Transverse colon (tissue), 4 donors: ENCODE measurements at regions not wholly inside any gene's neighbourhood (a gene's known extent, or its start where the extent isn't known, plus 50 kb on each side); places are given as distances from the start of the nearest gene placed in this dataset.

Experiments
- DNase-seq: peaks from one replicate; pipeline ENCODE4 v3.0.0-alpha.2; 2019
- H3K27ac ChIP-seq, 4 donors: fragments of 200-600 bp; sonication (generic); 2 replicates each; pipeline ENCODE4 v1.5.1; 2016 to 2018; ENCODE audit warnings: inconsistent platforms in 4 of 4
- H3K27me3 ChIP-seq: fragments of 200-600 bp; sonication (generic); 2 replicates; pipeline ENCODE4 v1.5.1; 2017; ENCODE audit warnings: inconsistent platforms
- H3K36me3 ChIP-seq, 4 donors: fragments of 200-600 bp; sonication (generic); 2 replicates each; pipeline ENCODE4 v1.5.1; 2017 to 2019; ENCODE audit warnings: inconsistent platforms in 4 of 4
- H3K4me1 ChIP-seq, 4 donors: fragments of 200-600 bp; sonication (generic); 2 replicates each; pipeline ENCODE4 v1.5.1; 2017 to 2020; ENCODE audit warnings: inconsistent platforms in 4 of 4
- H3K4me3 ChIP-seq, 4 donors: fragments of 200-600 bp; sonication (generic); 1 replicate in 1 of 4; 2 replicates in 3 of 4; pipeline versions ENCODE4 v1.5.1 to v1.6.1; 2017 to 2019; ENCODE audit warnings: inconsistent platforms in 4 of 4
- H3K9me3 ChIP-seq, 2 donors: fragments of 200-600 bp; sonication (generic); 2 replicates each; pipeline ENCODE4 v1.5.1; 2017 to 2019; ENCODE audit warnings: inconsistent platforms in 2 of 2
- EP300 ChIP-seq: sonication (generic); formaldehyde crosslinking; IDR thresholded peaks from one replicate; pipeline ENCODE4 v1.6.1; 2017; ENCODE audit warnings: antibody characterized with exemption, low read depth
- POLR2A ChIP-seq: fragments of 450-650 bp; IDR thresholded peaks from one replicate; pipeline ENCODE4 v1.6.1; 2016; ENCODE audit warnings: antibody characterized with exemption, mild to moderate bottlenecking, moderate library complexity
- POLR2AphosphoS5 ChIP-seq, 3 donors: sonication (generic); formaldehyde crosslinking; IDR thresholded peaks; one replicate each; pipeline ENCODE4 v1.6.1; 2016; ENCODE audit warnings: antibody characterized with exemption in 3 of 3
- WGBS, 2 donors: methylation state at CpG; one replicate each; pipeline ENCODE4 v1.1.5; 2018; ENCODE audit warnings: low coverage in 1 of 2; 5-methylcytosine and 5-hydroxymethylcytosine counted together
- in situ Hi-C, 4 donors: fragments of 200-750 bp; cut with MboI; loops; one replicate each; pipeline versions ENCODE4 v1.15.0 to v1.15.1; 2017; ENCODE audit warnings: low sequenced_read_pairs in 3 of 4, low pct_ligation_motif_present in 1 of 4, low pct_unique_long_range_greater_than_20kb in 1 of 4
- intact Hi-C: fragments of 100-400 bp; cut with DNase I; formaldehyde crosslinking; loops from one replicate; pipeline ENCODE4 v1.15.1; 2023; ENCODE audit warnings: low total_unique reads
- TF ChIP-seq, protein P1 (sequence below), 5 experiments: fragments of 200-600 bp in 3 of 5; fragments of 450-650 bp in 2 of 5; sonication (generic) in 3 of 5; IDR thresholded peaks; 1 replicate in 2 of 5; 2 replicates in 3 of 5; pipeline ENCODE4 v1.5.1; 2016 to 2017; ENCODE audit warnings: antibody characterized with exemption in 5 of 5, inconsistent platforms in 3 of 5, mild to moderate bottlenecking in 2 of 5, moderate library complexity in 1 of 5

DNA sequence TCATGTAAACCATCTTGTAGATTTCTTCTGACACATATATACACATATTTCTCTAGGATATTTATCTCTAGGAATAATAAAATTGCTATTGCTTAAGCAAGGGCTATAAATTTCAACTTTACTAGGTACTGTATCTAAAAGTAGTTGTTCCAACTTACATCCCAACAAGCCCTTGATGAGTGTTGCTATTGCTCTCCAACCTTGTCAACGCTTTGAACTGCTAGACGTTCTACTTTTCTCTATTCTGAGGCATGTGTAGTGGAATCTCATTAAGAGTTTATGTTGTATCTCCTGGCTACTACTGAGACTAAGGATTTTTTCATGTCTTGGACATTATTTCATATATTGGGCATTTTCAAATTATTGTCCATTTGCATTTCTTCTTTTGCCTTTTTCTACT, 321.5 kb upstream of the SOX5 start:
- in situ Hi-C loops (no loop called here), intact Hi-C loops (no loop called here)
- Histone ChIP-seq H3K36me3 (no peaks in the 10 kb centered on the region), H3K4me3 (no peak overlapping the region), H3K9me3 (no peaks in the 10 kb centered on the region), H3K27ac (no peak overlapping the region), H3K4me1 (no peaks in the 10 kb centered on the region), H3K27me3 (no peaks in the 10 kb centered on the region)
- WGBS, 2 donors: 50 to 72% methylated on average over 2 of the region's 2 CpGs
- no peak for TF ChIP-seq POLR2A
- TF ChIP-seq, protein P1, sequence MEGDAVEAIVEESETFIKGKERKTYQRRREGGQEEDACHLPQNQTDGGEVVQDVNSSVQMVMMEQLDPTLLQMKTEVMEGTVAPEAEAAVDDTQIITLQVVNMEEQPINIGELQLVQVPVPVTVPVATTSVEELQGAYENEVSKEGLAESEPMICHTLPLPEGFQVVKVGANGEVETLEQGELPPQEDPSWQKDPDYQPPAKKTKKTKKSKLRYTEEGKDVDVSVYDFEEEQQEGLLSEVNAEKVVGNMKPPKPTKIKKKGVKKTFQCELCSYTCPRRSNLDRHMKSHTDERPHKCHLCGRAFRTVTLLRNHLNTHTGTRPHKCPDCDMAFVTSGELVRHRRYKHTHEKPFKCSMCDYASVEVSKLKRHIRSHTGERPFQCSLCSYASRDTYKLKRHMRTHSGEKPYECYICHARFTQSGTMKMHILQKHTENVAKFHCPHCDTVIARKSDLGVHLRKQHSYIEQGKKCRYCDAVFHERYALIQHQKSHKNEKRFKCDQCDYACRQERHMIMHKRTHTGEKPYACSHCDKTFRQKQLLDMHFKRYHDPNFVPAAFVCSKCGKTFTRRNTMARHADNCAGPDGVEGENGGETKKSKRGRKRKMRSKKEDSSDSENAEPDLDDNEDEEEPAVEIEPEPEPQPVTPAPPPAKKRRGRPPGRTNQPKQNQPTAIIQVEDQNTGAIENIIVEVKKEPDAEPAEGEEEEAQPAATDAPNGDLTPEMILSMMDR (IDR thresholded peaks at IDR 0.05): no peak
- TF ChIP-seq POLR2AphosphoS5 (IDR thresholded peaks at IDR 0.05): no peak
- no peak for TF ChIP-seq EP300
- no peak for DNase-seq

DNA sequence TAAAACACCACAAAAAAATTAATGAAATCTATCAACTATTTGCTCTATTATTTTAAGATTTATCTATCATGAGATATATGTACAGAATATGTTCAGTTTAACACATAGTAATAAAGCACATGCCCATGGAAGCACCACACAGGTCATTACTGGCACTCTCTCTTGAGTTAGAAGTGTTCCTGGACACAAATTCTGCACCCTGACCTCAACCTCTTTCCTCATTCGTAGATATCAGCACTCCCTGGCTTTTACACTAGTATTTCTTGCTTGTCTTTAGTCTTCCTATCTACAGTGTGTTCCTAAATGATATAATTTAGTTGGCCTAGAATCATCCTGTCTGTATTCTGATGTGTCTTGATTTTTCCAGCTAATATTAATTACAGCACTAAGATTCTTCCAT, 321.0 kb upstream of the SOX5 start:
- in situ Hi-C loops (no loop called here), intact Hi-C loops (no loop called here)
- H3K27ac ChIP-seq: no peak overlapping the region
- DNase-seq: no peak
- H3K27me3 ChIP-seq: no peaks in the 10 kb centered on the region
- TF ChIP-seq, protein P1 (IDR thresholded peaks at IDR 0.05): no peak
- TF ChIP-seq POLR2AphosphoS5 (IDR thresholded peaks at IDR 0.05) (no peak), EP300 (no peak), POLR2A (no peak)
- 33 to 88% methylated on average over 1 of the region's 1 CpG for WGBS, 2 donors
- H3K9me3 ChIP-seq: no peaks in the 10 kb centered on the region
- H3K4me3 ChIP-seq: no peak overlapping the region
- H3K4me1 ChIP-seq: no peaks in the 10 kb centered on the region
- H3K36me3 ChIP-seq: no peaks in the 10 kb centered on the region

DNA sequence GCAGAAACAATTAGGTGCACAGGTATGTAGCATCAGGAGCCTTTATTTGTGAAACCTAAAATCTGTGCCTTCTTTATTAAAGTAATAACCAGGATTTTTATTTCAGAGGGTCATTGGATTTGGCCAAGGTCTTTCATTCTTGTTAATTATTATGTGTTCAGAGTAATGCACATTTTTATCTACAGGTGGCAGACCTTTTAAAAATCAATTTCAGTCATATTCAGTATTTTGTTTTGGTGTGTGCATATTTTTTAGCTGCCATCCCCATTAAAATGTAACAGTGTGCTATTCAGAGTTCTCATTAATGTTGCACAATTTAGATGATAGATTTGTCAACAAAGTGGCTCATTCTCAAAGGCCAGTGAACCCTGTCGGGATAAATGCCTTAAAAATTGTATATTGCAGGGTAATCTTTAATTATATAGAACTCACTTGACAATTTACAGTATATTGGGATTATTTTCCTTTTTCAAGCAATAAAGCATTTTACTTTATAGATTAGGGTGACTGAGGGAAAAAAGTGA, 319.3 kb upstream of the SOX5 start:
- in situ Hi-C loops: no loop called here
- Histone ChIP-seq H3K9me3 (no peaks in the 10 kb centered on the region), H3K27ac (no peak overlapping the region), H3K36me3 (no peaks in the 10 kb centered on the region), H3K27me3 (no peaks in the 10 kb centered on the region), H3K4me3 (no peak overlapping the region), H3K4me1 (no peaks in the 10 kb centered on the region)
- DNase-seq: no peak
- intact Hi-C loops: no loop called here
- WGBS, 2 donors: 75% methylated on average over 1 of the region's 1 CpG
- TF ChIP-seq EP300 (no peak), POLR2A (no peak), POLR2AphosphoS5 (IDR thresholded peaks at IDR 0.05) (no peak)
- TF ChIP-seq, protein P1 (IDR thresholded peaks at IDR 0.05): no peak

DNA sequence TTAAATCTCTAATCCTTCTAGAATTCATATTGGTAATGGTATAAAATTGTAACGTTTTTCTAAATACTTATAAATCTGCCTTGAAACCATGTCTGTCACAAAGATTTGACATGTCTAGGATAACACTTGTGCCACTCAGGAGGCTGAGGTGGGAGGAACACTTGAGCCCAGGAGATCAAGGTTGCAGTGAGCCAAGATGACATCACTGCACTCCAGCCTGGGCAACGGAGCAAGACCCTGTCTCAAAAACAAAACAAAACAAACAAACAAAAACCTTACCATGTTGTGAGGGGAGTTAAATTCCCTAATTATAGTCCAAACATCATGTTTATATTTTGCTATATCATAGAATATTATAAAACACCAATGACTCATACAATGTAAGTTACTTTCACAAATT, 317.5 kb upstream of the SOX5 start:
- TF ChIP-seq POLR2AphosphoS5 (IDR thresholded peaks at IDR 0.05) (no peak), EP300 (no peak), POLR2A (no peak)
- TF ChIP-seq, protein P1 (IDR thresholded peaks at IDR 0.05): no peak
- intact Hi-C loops: no loop called here

More for the DNA sequence above, 317.5 kb upstream of the SOX5 start:
- no peak for DNase-seq
- no peak overlapping the region for H3K27ac ChIP-seq
- no peaks in the 10 kb centered on the region for H3K27me3 ChIP-seq
- no peaks in the 10 kb centered on the region for H3K9me3 ChIP-seq
- H3K36me3 ChIP-seq: no peaks in the 10 kb centered on the region
- in situ Hi-C loops: no loop called here
- no peaks in the 10 kb centered on the region for H3K4me1 ChIP-seq
- WGBS, 2 donors: 32 to 50% methylated on average over 2 of the region's 2 CpGs
- H3K4me3 ChIP-seq: no peak overlapping the region
